ENCODE measurements at regions not wholly inside any gene's neighbourhood (a gene's known extent, or its start where the extent isn't known, plus 50 kb on each side); places are given as distances from the start of the nearest gene placed in this dataset.
"Not testable (repeated sequence)": the region's sequence is repeated elsewhere in the genome, so short reads cannot be mapped to it uniquely, and the experiment has no call there.

DNA sequence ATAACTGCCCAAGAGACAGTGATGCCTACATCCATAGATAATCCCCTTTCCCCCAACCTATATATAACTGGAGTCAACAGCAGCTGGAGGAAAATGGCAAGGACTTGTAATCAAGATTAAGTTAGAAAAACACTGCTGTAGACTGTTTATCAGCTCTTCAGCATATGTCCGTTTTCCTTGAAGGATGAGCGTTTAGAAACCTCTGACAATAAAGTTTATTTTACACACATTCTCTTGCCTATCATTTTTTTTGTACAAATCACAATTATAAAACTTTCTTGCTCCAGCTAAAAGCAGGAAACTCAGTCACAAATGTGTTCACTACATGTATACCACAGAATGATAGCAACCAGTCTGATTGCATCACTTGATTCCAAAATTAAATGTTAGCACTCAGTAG lies 50.8 kb downstream of the PPIAL4G start:
- DNase-seq: not testable (repeated sequence)

DNA sequence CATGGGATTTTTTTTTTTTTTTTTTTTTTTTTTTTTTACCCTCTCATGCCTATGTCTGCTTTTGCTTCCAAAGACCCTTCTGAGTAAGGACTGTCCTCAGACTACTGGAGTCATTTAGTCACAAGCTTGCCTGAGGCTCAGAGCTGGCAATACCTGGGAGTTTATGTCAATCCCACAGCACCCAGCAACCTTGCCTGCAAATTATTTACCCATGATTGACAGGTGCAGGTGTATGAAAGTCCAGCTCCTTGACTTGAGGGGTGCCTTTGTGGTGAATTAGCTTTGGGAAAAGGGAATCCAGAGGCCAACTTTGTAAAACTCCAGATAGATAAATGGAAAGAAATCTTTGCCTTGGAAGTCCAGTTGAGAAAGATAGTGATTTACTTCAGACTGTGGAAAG lies 53.2 kb downstream of the PPIAL4G start:
- DNase-seq: not testable (repeated sequence)

DNA sequence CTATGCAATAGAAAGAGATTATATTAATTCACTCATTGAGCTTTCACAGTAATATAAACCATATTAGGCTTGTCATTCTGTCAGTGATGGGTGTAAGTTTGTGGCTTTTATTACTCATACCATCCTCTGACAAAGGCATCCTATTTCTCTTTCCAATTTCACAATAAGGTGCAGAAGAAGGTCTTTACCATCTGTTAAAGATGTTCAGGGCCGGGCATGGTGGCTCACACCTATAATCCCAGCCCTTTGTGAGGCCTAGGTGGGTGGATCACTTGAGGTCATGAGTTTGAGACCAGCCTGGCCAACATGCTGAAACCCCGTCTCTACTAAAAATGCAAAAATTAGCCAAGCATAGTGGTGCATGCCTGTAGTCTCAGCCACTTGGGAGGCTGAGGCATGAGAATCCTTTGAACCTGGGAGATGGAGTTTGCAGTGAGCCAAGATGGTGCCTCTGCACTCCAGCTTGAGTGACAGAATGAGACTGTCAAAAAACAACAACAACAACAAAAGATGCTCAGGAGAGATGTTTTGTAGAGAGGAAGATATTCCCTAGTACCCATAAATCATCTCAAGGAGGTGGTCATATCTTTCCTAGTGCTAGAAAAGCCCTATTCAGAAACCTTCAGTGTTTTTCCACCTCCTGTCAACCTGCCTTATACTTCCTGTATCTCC lies 56.0 kb downstream of the PPIAL4G start:
- not testable (repeated sequence) for DNase-seq

DNA sequence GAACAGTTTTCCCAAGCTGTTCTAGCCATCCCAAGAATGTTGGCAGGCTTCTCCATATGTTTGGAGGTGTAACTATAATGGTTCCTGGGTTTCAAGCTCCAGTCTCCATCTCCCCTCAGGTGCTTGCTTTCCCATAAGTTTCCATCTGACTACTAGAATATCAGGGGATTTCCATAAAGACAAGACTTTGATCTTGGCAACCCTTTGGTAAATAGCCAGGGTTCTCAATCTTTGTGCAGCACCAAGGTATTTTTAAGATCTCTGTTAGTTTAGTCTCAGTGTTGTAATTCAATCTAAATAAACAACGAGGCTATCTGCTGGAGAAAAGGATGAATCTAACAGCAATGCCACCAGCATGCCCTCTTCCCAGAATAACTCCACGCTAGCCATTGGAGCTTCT lies 56.7 kb downstream of the PPIAL4G start:
- not testable (repeated sequence) for DNase-seq

DNA sequence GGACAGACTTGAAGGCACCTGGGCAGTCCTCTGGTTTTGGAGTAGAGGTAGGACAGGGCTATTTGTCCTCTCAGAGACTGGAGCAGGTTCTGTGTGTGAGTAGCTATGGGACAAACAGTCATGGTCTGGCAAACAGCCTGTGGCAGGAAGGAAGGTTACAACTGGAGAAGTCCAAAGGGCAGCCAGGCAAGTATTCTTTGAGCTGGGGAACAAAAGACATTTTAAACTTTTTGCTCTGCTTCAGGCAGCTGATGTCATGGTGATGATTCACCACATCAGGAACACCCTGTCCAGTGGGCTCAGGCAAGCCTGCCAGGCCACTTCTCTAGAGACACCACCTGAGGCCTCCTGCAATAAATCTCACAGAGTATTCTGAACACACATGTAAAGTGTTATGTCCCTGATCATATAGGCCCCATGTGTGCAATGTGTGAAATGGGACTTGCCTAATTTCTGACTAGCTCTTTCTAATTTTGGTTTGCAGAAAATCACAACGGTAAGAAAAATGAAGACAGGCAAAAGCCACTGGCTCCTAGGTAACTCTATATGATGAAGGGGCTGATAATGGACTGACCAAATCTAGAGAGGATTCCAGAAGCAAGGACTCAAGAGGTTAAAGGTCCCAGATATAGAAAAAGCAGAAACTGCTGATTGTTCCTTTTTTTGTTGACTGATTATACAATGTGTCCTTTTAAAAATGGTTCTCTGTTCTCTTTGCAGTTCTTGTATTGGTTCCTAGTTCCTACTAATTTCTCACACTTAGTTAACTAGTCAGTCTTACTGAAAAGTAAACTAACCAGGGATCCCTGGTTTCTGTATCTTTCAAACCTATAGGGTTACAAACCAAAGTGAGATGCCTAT lies 58.7 kb downstream of the PPIAL4G start:
- peak; percentile 31 for DNase-seq

DNA sequence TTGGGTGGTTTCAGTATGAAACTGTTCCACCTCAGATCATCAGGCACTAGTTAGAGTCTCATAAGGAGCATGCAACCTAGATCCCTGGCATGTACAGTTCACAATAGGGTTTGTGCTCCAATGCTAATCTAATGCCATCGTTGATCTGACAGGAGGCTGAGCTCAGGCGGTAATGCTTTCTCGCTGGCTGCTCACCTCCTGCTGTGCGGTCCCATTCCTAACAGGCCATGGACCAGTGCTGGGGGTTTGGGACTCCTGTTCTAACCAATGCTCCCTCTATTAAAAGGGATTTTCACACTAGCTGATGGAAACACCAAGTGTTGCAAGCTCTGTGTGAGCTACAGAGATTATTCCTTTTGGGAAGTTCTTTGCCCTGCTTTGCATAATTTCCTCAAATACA lies 60.2 kb downstream of the PPIAL4G start:
- not testable (repeated sequence) for DNase-seq

DNA sequence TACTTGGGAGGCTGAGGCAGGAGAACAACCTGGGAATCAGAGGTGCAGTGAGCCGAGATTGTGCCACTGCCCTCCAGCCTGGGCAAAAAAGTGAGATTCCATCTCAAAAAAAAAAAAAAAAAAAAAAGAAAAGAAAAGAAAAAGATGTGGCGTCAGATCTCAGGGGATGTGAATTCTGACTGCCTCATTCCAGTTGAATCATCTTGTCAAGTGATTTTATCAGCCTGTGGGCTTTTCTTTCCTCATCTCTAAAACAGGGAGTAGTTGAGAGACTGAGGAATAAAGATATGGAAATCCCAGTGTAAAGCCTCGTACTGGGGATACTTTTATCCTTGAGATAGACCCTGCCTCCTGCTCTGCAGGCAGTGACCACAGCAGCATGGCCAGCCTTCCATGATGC lies 65.9 kb downstream of the PPIAL4G start:
- not testable (repeated sequence) for DNase-seq

DNA sequence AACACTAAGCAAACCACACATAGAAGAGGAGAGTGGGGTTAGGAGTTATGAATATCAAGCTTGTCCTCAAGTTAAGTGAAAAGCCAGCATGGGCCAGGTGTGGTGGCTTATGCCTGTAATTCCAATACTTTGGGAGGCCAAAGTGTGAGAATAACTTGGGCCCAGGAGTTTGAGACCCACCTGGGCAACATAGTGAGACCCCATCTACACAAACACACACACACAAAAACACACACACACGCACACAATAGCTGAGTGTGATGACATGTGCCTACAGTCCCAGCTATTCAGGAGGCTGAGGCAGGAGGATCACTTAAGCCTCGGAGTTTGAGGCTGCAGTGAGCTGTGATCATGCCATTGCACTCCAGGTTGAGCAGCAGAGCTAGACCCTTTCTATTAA lies 69.7 kb downstream of the PPIAL4G start:
- DNase-seq: not testable (repeated sequence)

DNA sequence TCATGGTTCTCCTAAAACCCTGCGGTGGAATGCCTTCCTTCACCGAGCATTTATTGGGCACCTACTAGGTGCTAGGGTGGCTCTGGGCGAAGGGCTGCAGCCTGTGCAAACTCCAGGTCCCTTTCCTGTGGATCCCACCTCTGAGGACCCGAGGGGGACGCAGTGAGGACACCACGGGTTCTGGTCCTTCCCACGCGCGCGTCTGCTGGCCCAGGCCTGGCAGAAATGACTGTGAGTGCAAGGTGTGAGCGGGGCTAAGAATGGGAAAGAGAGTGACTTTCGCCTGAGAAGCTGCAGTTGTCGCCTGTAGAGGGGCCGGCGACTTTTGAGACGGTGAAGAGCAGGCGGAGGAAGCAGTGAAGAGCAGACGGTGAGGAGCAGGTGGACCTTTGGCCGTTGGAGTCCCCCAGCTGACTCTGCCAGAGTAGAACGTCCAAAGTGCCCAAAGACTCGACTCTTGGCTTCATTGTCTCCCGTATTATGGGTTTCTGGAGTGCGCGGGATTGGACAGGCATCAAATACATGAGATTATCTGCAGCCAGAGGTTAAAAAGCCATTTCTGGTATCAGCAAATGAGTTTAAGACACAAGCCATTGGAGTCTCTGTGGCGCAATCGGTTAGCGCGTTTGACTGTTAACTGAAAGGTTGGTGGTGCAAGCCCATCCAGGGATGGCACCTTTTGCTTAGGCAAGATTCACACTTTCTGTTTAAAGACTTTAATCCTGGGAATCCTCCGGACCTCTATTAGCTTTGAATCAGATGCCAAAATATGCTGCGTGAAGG lies 78.1 kb downstream of the PPIAL4G start:
- not testable (repeated sequence) for DNase-seq

DNA sequence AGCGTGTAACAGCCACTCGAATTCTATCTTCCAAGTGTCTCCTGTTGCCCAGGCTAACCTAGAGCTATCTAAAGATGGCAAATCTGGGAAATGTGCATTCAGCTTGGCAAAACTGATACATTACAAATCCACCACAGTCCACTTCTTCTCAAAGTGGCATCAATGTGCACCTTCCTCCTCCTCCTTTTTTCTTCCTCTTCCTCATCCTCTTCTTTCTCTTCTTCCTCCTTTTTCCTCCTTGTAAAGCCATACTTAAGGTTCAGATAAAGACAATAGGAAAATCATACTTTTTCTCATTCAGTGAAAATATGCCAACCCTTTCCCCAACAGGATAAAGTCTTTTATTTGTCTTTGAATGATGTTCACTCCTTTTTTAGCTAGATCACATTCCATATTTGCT lies 79.2 kb downstream of the PPIAL4G start:
- DNase-seq: not testable (repeated sequence)

DNA sequence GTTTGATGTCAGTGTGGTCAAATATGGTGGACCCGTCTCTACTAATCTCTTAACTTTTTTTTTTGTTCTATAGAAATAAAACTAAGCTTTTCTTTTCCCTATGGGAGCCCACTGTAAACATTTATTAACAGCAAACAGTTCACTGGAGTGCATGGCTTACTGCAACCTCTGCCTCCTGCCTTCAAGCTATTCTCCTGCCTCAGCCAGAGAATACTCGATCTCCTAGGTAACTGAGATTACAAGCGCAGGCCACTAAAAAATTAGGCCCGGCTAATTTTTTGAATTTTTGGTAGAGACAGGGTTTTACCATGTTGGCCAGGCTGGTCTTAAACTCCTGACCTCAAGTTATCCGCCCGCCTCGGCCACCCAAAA lies 80.0 kb downstream of the PPIAL4G start:
- DNase-seq: not testable (repeated sequence)

DNA sequence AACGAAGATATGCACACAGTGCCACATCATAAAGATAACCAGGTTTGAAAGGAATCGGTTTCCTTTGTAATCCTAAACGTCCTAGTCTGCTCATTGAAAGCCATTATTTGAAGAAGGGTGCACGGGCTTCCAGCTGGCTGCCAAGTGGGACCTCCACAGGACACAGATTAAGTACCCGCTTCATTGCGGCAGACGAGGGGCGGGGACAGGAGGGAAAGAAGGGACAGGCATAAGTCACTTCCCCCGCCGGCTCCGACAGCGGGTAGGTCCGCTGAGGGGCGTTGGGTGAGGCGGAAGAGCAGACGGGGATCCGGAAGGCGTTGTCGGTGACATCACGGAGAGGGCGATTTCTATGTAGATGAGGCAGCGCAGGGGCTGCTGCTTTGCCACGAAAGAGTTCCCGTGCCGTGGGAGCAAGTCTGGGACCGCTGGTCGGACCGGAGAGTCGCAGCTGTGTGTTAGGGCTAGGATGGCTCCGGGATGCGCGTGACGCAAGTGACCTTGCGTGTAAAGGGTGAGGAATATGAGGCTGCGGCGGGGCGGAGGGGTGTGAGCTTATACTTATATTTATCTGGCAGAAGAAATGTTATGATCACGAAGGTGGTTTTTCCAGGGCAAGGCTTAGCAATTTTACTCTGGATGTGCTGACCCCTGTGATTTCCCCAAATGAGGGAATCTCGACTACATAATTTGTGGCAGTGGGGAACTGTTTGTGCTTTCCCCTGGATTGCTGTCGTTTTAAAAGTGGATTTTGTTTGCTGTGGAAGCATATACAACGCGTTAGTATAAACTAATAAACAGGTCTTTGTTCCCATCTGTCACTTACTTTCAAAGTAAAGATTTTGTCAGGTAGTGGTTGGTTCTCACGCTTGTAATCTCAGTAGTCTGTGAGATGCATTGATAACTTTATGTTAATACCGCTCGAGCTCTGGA lies 80.7 kb downstream of the PPIAL4G start:
- not testable (repeated sequence) for DNase-seq

DNA sequence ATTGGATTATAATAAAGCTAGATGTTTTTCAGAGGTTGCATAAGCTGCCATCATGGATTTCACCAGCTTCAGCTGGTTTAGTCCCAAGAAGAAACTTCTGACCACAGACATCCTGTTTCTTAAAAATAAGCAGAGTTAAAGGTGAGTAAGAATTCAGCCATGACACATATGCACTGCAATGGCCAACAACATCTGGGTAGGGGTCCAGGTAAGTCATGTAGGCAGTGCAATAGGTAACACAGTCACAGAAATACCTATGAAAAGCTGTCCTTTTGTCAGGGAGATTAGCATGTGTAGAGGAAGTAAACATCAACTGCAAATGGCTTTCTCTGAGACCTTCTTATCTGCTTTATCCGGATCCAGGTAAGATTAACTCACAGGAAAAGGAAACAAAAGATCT lies 85.6 kb downstream of the PPIAL4G start:
- DNase-seq: not testable (repeated sequence)

DNA sequence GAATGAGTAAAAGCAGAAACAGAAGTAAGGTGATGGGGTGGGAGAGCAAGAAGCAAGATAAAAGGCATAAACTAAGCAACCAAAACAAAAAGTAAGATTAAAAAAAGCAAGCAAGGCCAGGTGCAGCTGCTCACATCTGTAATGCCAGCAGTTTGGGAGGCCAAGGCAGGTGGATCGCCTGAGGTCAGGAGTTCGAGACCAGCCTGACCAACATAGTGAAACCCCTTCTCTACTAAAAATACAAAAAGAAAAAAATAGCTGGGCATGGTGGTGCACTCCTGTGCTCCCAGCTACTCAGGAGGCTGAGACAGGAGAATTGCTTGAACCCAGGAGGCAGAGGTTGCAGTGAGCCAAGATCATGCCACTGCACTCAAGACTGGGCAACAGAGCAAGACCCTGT lies 90.6 kb downstream of the PPIAL4G start:
- DNase-seq: not testable (repeated sequence)

DNA sequence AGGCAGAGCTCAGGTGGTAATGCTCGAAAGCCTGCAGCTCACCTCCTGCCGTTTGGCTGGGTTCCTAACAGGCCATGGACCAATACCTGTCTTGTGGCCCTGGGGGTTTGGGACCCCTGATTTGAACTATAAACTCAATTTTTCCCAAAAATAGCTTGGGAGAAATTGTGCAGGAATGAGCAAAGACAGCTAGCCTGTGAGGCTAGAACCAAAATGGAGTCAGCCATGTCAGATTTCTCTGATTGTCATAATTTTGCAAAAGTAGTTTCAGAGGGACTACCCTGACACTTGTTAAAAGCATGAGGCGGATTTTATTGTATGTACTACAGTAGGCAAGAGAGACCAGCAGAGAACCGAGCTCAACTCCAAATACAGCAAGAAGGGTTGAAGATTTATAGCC lies 91.8 kb downstream of the PPIAL4G start:
- not testable (repeated sequence) for DNase-seq

DNA sequence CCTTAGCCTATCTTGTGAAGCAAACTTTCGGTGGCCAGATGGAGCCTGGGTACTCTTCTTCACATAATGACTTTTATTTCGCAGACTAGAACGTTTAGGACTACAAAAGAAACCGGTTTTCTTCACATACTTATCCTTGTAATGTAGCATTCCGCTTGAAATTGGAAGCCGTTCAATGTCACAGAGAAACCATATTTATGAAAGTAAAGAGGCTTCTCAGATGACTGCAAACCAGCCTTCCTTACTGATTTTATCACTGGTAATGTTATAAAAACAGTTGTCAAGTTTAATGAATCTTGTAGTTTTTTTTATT lies 94.1 kb downstream of the PPIAL4G start:
- DNase-seq: no peak

DNA sequence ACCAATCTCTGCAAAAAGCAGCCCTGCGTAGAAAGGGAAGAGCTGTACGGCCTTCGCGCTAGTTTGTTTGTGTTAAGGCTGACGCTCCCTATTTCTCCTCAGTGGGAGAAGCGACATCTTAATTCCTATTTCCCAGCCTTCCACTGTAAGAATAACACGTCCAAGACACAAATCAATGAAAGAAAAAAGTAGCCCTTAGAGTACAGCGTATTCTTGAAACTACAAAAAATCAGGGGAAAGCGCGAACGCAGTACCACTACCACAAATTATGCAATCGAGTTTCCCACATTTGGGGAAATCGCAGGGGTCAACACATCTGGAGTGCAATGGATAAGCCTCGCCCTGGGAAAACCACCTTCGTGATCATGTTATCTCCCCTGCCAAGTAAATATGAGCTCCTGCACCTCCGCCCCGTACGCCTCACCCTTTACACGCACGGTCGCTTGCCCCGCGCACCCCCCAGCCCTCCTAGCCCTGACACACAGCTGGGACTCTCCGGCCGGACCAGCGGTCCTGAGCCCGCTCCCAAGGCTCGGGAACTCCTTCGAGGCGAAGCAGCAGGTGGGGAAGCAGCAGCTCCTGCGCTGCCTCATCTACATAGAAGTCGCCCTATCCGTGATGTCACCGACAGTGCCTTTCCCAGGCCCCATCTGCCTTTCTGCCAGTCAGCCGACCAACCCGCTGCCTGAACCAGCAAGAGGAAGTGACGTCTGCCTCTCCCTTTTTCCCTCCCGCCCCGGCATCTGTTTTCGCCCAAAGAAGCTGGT lies 94.7 kb downstream of the PPIAL4G start:
- DNase-seq: no peak

DNA sequence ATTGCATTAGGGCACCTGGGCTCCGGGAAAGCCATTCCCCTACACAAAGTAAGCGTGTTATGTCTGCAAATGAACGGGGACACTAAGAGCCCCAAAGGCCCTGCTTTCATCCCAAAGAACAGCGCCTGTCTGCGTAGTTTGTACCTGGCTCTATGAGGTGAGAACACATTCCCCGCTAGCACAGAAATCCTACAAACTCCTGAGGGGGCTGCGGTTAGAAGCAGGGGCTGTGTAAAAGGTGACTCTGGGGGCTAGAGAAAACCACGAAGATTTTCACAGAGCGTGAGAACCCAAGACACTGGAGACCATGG lies 95.2 kb downstream of the PPIAL4G start:
- DNase-seq: not testable (repeated sequence)

DNA sequence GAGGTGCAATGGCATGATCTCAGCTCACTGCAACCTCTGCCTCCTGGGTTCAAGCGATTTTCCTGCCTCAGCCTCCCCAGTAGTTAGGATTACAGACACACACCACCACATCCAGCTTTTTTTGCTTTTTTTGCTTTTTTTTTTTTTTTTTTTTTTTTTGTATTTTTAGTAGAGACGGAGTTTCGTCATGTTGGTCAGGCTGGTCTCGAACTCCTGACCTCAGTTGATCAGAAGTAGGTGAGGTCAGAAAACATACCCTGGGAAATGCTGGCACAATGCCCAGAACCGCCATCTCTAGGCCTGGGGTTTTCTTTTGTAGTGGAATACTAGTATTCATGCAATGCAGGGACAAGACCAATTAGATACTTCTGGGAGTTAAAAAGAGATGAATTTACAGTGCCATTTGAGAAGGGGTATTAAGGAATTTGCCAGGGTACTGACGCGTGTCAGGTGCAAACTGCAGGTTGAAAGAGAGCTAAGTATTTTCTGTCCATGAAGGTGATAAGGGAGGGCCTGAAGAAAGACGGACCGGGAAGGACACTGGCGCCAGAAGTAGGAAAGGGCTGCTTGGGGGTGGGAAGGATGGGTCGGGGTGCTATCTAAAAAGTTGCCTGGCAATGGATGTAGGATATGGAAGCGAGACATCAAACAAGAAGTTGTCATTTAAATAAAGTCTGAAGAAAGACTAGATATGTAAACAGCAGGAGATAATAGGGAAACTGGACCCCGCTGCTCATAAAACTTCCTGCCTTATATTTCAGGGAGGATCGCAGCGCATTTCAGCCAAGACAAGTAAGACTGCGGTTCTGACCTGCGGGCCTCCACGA lies 95.8 kb downstream of the PPIAL4G start:
- not testable (repeated sequence) for DNase-seq

DNA sequence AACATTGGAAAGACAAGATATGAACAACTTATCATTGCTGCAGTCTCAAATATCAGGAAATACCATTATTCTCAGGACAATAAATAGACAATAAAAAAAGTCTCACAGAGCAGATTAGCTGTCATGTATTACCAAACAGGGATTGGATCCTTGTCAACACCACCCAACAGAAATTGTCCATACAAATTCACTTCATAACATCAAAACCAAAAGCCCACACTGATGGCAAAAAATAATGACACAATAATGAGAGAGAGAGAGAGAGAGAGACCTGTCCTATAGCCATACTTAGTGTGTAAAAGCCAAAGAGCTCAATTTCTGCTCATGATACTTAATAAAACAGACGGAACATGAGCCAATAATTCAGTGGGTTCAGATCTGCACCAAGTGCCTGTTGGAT lies 96.5 kb downstream of the PPIAL4G start:
- DNase-seq: no peak

DNA sequence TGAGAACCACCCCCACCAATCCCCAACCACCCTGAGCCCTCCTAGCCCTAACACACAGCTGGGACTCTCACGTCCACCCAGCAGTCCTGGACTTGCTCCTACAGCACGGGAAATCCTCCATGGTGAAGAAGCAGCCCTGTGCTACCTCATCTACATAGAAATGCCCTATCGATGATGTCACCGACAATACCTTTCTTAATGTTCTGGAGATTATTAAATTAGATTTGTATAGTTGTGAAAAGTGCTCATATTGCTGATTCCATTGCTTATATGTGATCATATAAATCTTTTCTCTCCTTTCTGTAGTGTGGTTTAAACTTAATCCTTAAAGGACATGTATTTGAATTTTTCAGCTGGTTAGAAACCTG lies 97.1 kb downstream of the PPIAL4G start:
- DNase-seq: not testable (repeated sequence)

Data from NCI-H226 (cell line).